Heart left ventricle (tissue), 16 donors: ENCODE measurements at regions not wholly inside any gene's neighbourhood (a gene's known extent, or its start where the extent isn't known, plus 50 kb on each side); places are given as distances from the start of the nearest gene placed in this dataset.

ENCODE experiments used
- ATAC-seq, 4 donors: fragments of 200-7000 bp; cut with Tn5 transposase; one replicate each; pipeline ENCODE4 v1.9.1; 2020 to 2022; ENCODE audit warnings: moderate library complexity in 4 of 4, mild to moderate bottlenecking in 3 of 4, moderate number of reproducible peaks in 1 of 4
- DNase-seq, 5 donors: peaks; one replicate each; pipeline ENCODE4 v3.0.0-alpha.2; 2020
- H3K27ac ChIP-seq, 12 donors: fragments of 200-600 bp; sonication (generic) in 4 of 12; one replicate each; pipeline versions ENCODE4 v1.5.0 to v1.8.0; 2016 to 2022; ENCODE audit warnings: mild to moderate bottlenecking in 2 of 12
- H3K27me3 ChIP-seq, 9 donors: fragments of 200-600 bp; sonication (generic) in 2 of 9; one replicate each; pipeline versions ENCODE4 v1.5.1 to v1.8.0; 2016 to 2022; ENCODE audit warnings: mild to moderate bottlenecking in 3 of 9
- H3K36me3 ChIP-seq, 9 donors: fragments of 200-600 bp; sonication (generic) in 2 of 9; one replicate each; pipeline versions ENCODE4 v1.5.0 to v1.8.0; 2018 to 2022; ENCODE audit warnings: mild to moderate bottlenecking in 2 of 9
- H3K4me1 ChIP-seq, 12 donors: fragments of 200-600 bp; sonication (generic) in 4 of 12; one replicate each; pipeline versions ENCODE4 v1.5.0 to v1.8.0; 2016 to 2022; ENCODE audit warnings: mild to moderate bottlenecking in 3 of 12
- H3K4me3 ChIP-seq, 12 donors: fragments of 200-600 bp; sonication (generic) in 4 of 12; one replicate each; pipeline versions ENCODE4 v1.5.0 to v1.8.0; 2017 to 2022; ENCODE audit warnings: mild to moderate bottlenecking in 9 of 12, moderate library complexity in 4 of 12
- H3K9me3 ChIP-seq, 12 donors: fragments of 200-600 bp; sonication (generic) in 4 of 12; one replicate each; pipeline versions ENCODE4 v1.5.0 to v1.8.0; 2016 to 2022; ENCODE audit warnings: mild to moderate bottlenecking in 1 of 12
- POLR2A ChIP-seq, 2 donors: fragments of 450-650 bp; IDR thresholded peaks; one replicate each; pipeline ENCODE4 v1.6.1; 2017; ENCODE audit warnings: antibody characterized with exemption in 2 of 2, mild to moderate bottlenecking in 2 of 2, moderate library complexity in 2 of 2
- WGBS, 4 donors: extraction: QIAGEN DNeasy Blood & Tissue Kit in 2 of 4; methylation state at CpG; one replicate each; pipeline versions ENCODE4 v1.1.5 to v1.1.7; 2013 to 2018; 5-methylcytosine and 5-hydroxymethylcytosine counted together
- intact Hi-C, 10 donors: fragments of 100-400 bp; cut with DNase I; formaldehyde crosslinking; loops; one replicate each; pipeline versions ENCODE4 v1.11.1 to v1.14.2; 2022
- TF ChIP-seq, protein P1 (sequence below), 12 donors: fragments of 200-600 bp; sonication (generic) in 4 of 12; IDR thresholded peaks; one replicate each; pipeline versions ENCODE4 v1.5.0 to v1.8.0; 2018 to 2022; ENCODE audit warnings: antibody characterized with exemption in 12 of 12, mild to moderate bottlenecking in 5 of 12
- donor health status: ischemic (EF 13 %, LVEDD 7.1; RV severe dilation, severe dysfunction).
- donor health status: healthy with polysubstance abuse.
- donor health status: DM: no; HTN: yes; CAD: no.
- donor health status: DM: no; HTN: no; CAD: no.
- donor health status: ischemic (EF 25% LVEDD 6.9; RV normal size, moderate dysfunction).
- donor health status: ischemic (EF 25% LVEDD 5.7; RV mildly dilated, moderate dysfunction).
- donor health status: healthy.
- donor health status: DM: yes; HTN: yes; CAD: no.
- donor health status: ischemic (EF 35%, LVEDD 5.7; RV mildly dilated, moderate dysfunction).
- donor health status: nonischemic (EF 11% LVEDD 7.7; RV severe dilation, severe dysfunction).
- donor health status: DM: yes; HTN: yes; CAD: no.
- donor health status: PGD.
- donor health status: ischemic (EF 29% LVEDD 5.4; RV normal size, mild dysfunction).
- donor health status: nonischemic (EF 23%, LVEDD 6.1; RV moderate dilation, normal function).

DNA sequence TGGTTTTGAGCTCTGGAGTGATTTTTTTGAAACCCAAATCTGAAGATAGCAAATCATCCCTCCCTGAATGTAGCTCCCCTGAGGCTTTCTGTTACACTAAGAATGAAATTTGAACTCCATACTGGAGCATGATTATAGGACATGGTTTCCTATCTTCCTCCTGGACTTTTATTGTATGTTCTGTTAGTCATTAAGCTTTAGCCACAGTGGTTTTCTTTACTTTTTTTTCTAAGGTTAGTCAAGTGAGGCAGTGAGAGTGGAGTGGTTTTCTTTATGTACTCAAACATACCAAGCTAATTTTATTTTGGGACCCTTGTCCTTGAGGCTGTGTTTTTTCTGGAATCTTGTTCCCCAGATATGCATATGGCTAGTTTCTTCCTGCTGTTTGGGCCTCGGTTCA, 55.2 kb upstream of the FRMD4B start:
- intact Hi-C loops: loop anchor here in 4 of 10 donors (5.0 to 10.0 kb wide), 4 partner anchors 104 to 231 kb away; no protein-coding TSS in a partner anchor
- no peak for TF ChIP-seq POLR2A (IDR thresholded peaks at IDR 0.05)
- TF ChIP-seq, protein P1, sequence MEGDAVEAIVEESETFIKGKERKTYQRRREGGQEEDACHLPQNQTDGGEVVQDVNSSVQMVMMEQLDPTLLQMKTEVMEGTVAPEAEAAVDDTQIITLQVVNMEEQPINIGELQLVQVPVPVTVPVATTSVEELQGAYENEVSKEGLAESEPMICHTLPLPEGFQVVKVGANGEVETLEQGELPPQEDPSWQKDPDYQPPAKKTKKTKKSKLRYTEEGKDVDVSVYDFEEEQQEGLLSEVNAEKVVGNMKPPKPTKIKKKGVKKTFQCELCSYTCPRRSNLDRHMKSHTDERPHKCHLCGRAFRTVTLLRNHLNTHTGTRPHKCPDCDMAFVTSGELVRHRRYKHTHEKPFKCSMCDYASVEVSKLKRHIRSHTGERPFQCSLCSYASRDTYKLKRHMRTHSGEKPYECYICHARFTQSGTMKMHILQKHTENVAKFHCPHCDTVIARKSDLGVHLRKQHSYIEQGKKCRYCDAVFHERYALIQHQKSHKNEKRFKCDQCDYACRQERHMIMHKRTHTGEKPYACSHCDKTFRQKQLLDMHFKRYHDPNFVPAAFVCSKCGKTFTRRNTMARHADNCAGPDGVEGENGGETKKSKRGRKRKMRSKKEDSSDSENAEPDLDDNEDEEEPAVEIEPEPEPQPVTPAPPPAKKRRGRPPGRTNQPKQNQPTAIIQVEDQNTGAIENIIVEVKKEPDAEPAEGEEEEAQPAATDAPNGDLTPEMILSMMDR (IDR thresholded peaks at IDR 0.05): no peak
- H3K27ac ChIP-seq: no peak overlapping the region
- no peaks in the 10 kb centered on the region for H3K27me3 ChIP-seq
- H3K4me3 ChIP-seq: no peak overlapping the region
- H3K36me3 ChIP-seq: no peaks in the 10 kb centered on the region
- ATAC-seq (no peak), DNase-seq (no peak)
- no peaks in the 10 kb centered on the region for H3K9me3 ChIP-seq
- peaks cover 0 to 10% (median 0%) of the 10 kb centered on the region in 12 donors for H3K4me1 ChIP-seq
- WGBS, 4 donors: 82 to 100% (median 88%) methylated on average over 1 of the region's 1 CpG

GRCh38 chr3:69439643-69440270, 53.9 kb upstream of the FRMD4B start:
- Histone ChIP-seq H3K36me3 (no peaks in the 10 kb centered on the region), H3K9me3 (no peaks in the 10 kb centered on the region), H3K27me3 (no peaks in the 10 kb centered on the region), H3K27ac (peak overlapping the region in 1 of 12 donors; percentile 16), H3K4me3 (peak overlapping the region in 6 of 12 donors; percentile 8 to 39 (median 23)), H3K4me1 (peaks cover 0 to 20% (median 0%) of the 10 kb centered on the region in 12 donors)
- intact Hi-C loops: loop anchor here in 8 of 10 donors (5.0 to 10.0 kb wide), 5 partner anchors 103 to 233 kb away; no protein-coding TSS in a partner anchor
- DNase-seq: no peak
- ATAC-seq: peak in 2 of 4 donors; percentile 42 to 59
- 15 to 33% (median 22%) methylated on average over 1 of the region's 1 CpG for WGBS, 4 donors
- TF ChIP-seq POLR2A (IDR thresholded peaks at IDR 0.05): no peak
- TF ChIP-seq, protein P1 (IDR thresholded peaks at IDR 0.05): peak; percentile 26 to 76 (median 64)

- TF ChIP-seq, protein P1 (IDR thresholded peaks at IDR 0.05): no peak
- no peak for TF ChIP-seq POLR2A (IDR thresholded peaks at IDR 0.05)
- Histone ChIP-seq H3K4me3 (no peak overlapping the region), H3K27me3 (no peaks in the 10 kb centered on the region), H3K36me3 (no peaks in the 10 kb centered on the region), H3K9me3 (no peaks in the 10 kb centered on the region), H3K27ac (no peak overlapping the region), H3K4me1 (peaks cover 0 to 27% (median 0%) of the 10 kb centered on the region in 12 donors)
- intact Hi-C loops: loop anchor here in 4 of 10 donors (5.0 to 10.0 kb wide), 4 partner anchors 104 to 234 kb away; no protein-coding TSS in a partner anchor
- 93 to 99% (median 98%) methylated on average over 1 of the region's 1 CpG for WGBS, 4 donors
- ATAC-seq (no peak), DNase-seq (no peak)
These were observed 52.6 kb upstream of the FRMD4B start for GRCh38 chr3:69438476-69438875.
